HCEC 1CT (cell line): ENCODE measurements at regions not wholly inside any gene's neighbourhood (a gene's known extent, or its start where the extent isn't known, plus 50 kb on each side); places are given as distances from the start of the nearest gene placed in this dataset.
"Not testable (repeated sequence)": the region's sequence is repeated elsewhere in the genome, so short reads cannot be mapped to it uniquely, and the experiment has no call there.

ENCODE experiments used
- DNase-seq: peaks from one replicate; pipeline ENCODE4 v3.0.0-alpha.2; 2017

- DNase-seq, result peak; percentile 75
Observed at GRCh38 chr2:67571785-67572718, 174.9 kb downstream of the ETAA1 start.

GRCh38 chr2:67572721-67573435 is 175.7 kb downstream of the ETAA1 start:
- DNase-seq, result no peak

- peak; percentile 77 for DNase-seq
Observed at GRCh38 chr2:67574230-67574629, 177.1 kb downstream of the ETAA1 start.

GRCh38 chr2:67576226-67576625 is 179.1 kb downstream of the ETAA1 start:
- no peak for DNase-seq

GRCh38 chr2:67576991-67577390 is 179.9 kb downstream of the ETAA1 start:
- DNase-seq, result no peak

- peak; percentile 42 for DNase-seq
Observed at GRCh38 chr2:67579216-67579615, 182.1 kb downstream of the ETAA1 start.

GRCh38 chr2:67579806-67580205 is 182.7 kb downstream of the ETAA1 start:
- peak; percentile 25 for DNase-seq

GRCh38 chr2:67581751-67582150 is 184.6 kb downstream of the ETAA1 start:
- DNase-seq, result no peak

GRCh38 chr2:67583185-67583584 is 186.1 kb downstream of the ETAA1 start:
- DNase-seq, result no peak

- no peak for DNase-seq
Observed at GRCh38 chr2:67585400-67585799, 188.3 kb downstream of the ETAA1 start.

GRCh38 chr2:67589121-67589520 is 192.0 kb downstream of the ETAA1 start:
- not testable (repeated sequence) for DNase-seq

- DNase-seq, result not testable (repeated sequence)
Observed at GRCh38 chr2:67594522-67594921, 197.4 kb downstream of the ETAA1 start.

GRCh38 chr2:67596871-67597270 is 199.7 kb downstream of the ETAA1 start:
- DNase-seq, result no peak

GRCh38 chr2:67599561-67599960 is 202.4 kb downstream of the ETAA1 start:
- peak; percentile 23 for DNase-seq

- no peak for DNase-seq
Observed at GRCh38 chr2:67600222-67600871, 203.2 kb downstream of the ETAA1 start.

- peak; percentile 62 for DNase-seq
Observed at GRCh38 chr2:67600946-67601345, 203.8 kb downstream of the ETAA1 start.

GRCh38 chr2:67604360-67604759 is 207.2 kb downstream of the ETAA1 start:
- no peak for DNase-seq

- DNase-seq, result no peak
Observed at GRCh38 chr2:67612576-67613042, 215.5 kb downstream of the ETAA1 start.

GRCh38 chr2:67613227-67613626 is 216.1 kb downstream of the ETAA1 start:
- no peak for DNase-seq

GRCh38 chr2:67614454-67614853 is 217.3 kb downstream of the ETAA1 start:
- DNase-seq, result no peak

GRCh38 chr2:67616749-67617148 is 219.6 kb downstream of the ETAA1 start:
- DNase-seq, result peak; percentile 63

- DNase-seq, result no peak
Observed at GRCh38 chr2:67619204-67619603, 222.1 kb downstream of the ETAA1 start.

GRCh38 chr2:67623741-67624140 is 226.6 kb downstream of the ETAA1 start:
- not testable (repeated sequence) for DNase-seq
